ENCODE measurements at regions not wholly inside any gene's neighbourhood (a gene's known extent, or its start where the extent isn't known, plus 50 kb on each side); places are given as distances from the start of the nearest gene placed in this dataset.

- H3K4me3 ChIP-seq (replicated peaks in 1 of 3; ENCODE audit: insufficient read depth in 1 of 3, low read depth in 1 of 3, low read length in 3 of 3): no peak overlapping the region
- intact Hi-C loops (cut with micrococcal nuclease) (no loop called here), dilution Hi-C loops (cut with MboI; ENCODE audit: extremely low pct_ligation_motif_present, low sequenced_read_pairs) (no loop called here)
- H3K4me2 ChIP-seq (ENCODE audit: insufficient read depth, low read length): no peak overlapping the region
- no peak overlapping the region for H2AFZ ChIP-seq (ENCODE audit: low read depth, low read length)
- no peaks in the 10 kb centered on the region for H3K4me1 ChIP-seq (ENCODE audit: control insufficient read depth, extremely low read depth, insufficient read depth, low read length)
- H4K20me1 ChIP-seq (replicated peaks; ENCODE audit: control insufficient read depth, extremely low read depth, insufficient read depth, low read length): no peaks in the 10 kb centered on the region
- TF ChIP-seq POLR2A (IDR thresholded peaks at IDR 0.05; ENCODE audit: low read depth, low read length) (no peak), GATA2 (IDR thresholded peaks at IDR 0.05; ENCODE audit: insufficient read depth, insufficient read length, low read depth, low read length) (no peak), FOS (IDR thresholded peaks at IDR 0.05; ENCODE audit: borderline replicate concordance, insufficient read depth, low read length) (no peak), JUN (IDR thresholded peaks at IDR 0.05; ENCODE audit: borderline replicate concordance, insufficient read depth, insufficient read length, low read depth) (no peak)
- no peak overlapping the region for H3K27ac ChIP-seq (ENCODE audit: insufficient read depth, low read depth, low read length)
- H3K9me3 ChIP-seq (replicated peaks; ENCODE audit: control insufficient read depth, insufficient read depth, low read length): no peaks in the 10 kb centered on the region
- no peaks in the 10 kb centered on the region for H3K36me3 ChIP-seq (ENCODE audit: control insufficient read depth in 2 of 2, extremely low read depth in 1 of 2, insufficient read depth in 2 of 2, low read length in 2 of 2)
- CTCF ChIA-PET: no interaction called here
- POLR2A ChIA-PET: no interaction called here
- H3K9me1 ChIP-seq (replicated peaks; ENCODE audit: control insufficient read depth, extremely low read depth, insufficient read depth, low read length): no peaks in the 10 kb centered on the region
- FAIRE-seq: no peak
- no peaks in the 10 kb centered on the region for H3K27me3 ChIP-seq (ENCODE audit: control insufficient read depth in 2 of 2, insufficient read depth in 2 of 2, low read length in 2 of 2)
- H3K79me2 ChIP-seq (ENCODE audit: control insufficient read depth, insufficient read depth, low read length): no peaks in the 10 kb centered on the region
- no TSS peak for BruUV-seq (replicated peaks)
- no peak for DNase-seq (ENCODE audit: low read depth, low spot score)
- H3K9ac ChIP-seq (replicated peaks; ENCODE audit: extremely low read depth, insufficient read depth, low read length): no peak overlapping the region
Observed at GRCh38 chr5:51001227-51001923, 334.9 kb downstream of the PARP8 start.

DNA sequence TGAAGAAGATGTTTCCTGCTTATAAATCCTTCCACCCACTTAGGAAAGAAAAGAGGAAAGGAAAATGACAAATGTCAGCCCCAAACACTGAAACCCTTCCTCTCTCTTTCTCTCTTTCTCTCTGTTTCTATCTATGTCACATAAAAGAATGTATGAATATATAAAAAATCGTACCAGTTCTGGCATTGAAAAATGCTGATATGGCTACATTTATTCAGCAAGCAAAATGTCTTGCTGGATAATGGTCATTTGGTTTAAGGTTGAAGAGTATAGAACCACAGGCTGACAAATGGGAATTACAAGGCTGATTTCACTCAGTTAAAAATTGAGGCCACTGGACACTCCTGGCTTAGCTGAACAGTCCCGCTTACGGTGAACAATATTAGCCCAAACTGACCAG lies 335.9 kb downstream of the PARP8 start:
- DNase-seq (ENCODE audit: low read depth, low spot score) (no peak), FAIRE-seq (no peak)
- Histone ChIP-seq H4K20me1 (replicated peaks; ENCODE audit: control insufficient read depth, extremely low read depth, insufficient read depth, low read length) (no peaks in the 10 kb centered on the region), H2AFZ (ENCODE audit: low read depth, low read length) (no peak overlapping the region), H3K36me3 (ENCODE audit: control insufficient read depth in 2 of 2, extremely low read depth in 1 of 2, insufficient read depth in 2 of 2, low read length in 2 of 2) (no peaks in the 10 kb centered on the region), H3K27ac (ENCODE audit: insufficient read depth, low read depth, low read length) (no peak overlapping the region), H3K27me3 (ENCODE audit: control insufficient read depth in 2 of 2, insufficient read depth in 2 of 2, low read length in 2 of 2) (no peaks in the 10 kb centered on the region), H3K9ac (replicated peaks; ENCODE audit: extremely low read depth, insufficient read depth, low read length) (no peak overlapping the region), H3K79me2 (ENCODE audit: control insufficient read depth, insufficient read depth, low read length) (no peaks in the 10 kb centered on the region), H3K9me3 (replicated peaks; ENCODE audit: control insufficient read depth, insufficient read depth, low read length) (no peaks in the 10 kb centered on the region), H3K4me1 (ENCODE audit: control insufficient read depth, extremely low read depth, insufficient read depth, low read length) (no peaks in the 10 kb centered on the region), H3K9me1 (replicated peaks; ENCODE audit: control insufficient read depth, extremely low read depth, insufficient read depth, low read length) (no peaks in the 10 kb centered on the region), H3K4me3 (replicated peaks in 1 of 3; ENCODE audit: insufficient read depth in 1 of 3, low read depth in 1 of 3, low read length in 3 of 3) (no peak overlapping the region), H3K4me2 (ENCODE audit: insufficient read depth, low read length) (no peak overlapping the region)
- ChIA-PET POLR2A (no interaction called here), CTCF (no interaction called here)
- dilution Hi-C loops (cut with MboI; ENCODE audit: extremely low pct_ligation_motif_present, low sequenced_read_pairs): no loop called here
- intact Hi-C loops (cut with micrococcal nuclease): no loop called here
- no peak for TF ChIP-seq EZH2 (IDR thresholded peaks at IDR 0.05; ENCODE audit: borderline replicate concordance, low read depth, low read length, severe bottlenecking)
- TF ChIP-seq FOS (IDR thresholded peaks at IDR 0.05; ENCODE audit: borderline replicate concordance, insufficient read depth, low read length): no peak
- TF ChIP-seq POLR2A (IDR thresholded peaks at IDR 0.05; ENCODE audit: low read depth, low read length): no peak
- no peak for TF ChIP-seq CTCF (IDR thresholded peaks at IDR 0.05; ENCODE audit: extremely low read depth in 1 of 2, insufficient read depth in 1 of 2, low read depth in 1 of 2, low read length in 2 of 2)
- TF ChIP-seq MYC (IDR thresholded peaks at IDR 0.05; ENCODE audit: low read depth, low read length): no peak
- no peak for TF ChIP-seq GATA2 (IDR thresholded peaks at IDR 0.05; ENCODE audit: insufficient read depth, insufficient read length, low read depth, low read length)
- no peak for TF ChIP-seq JUN (IDR thresholded peaks at IDR 0.05; ENCODE audit: borderline replicate concordance, insufficient read depth, insufficient read length, low read depth)
- TF ChIP-seq, protein P1, sequence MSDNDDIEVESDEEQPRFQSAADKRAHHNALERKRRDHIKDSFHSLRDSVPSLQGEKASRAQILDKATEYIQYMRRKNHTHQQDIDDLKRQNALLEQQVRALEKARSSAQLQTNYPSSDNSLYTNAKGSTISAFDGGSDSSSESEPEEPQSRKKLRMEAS (IDR thresholded peaks at IDR 0.05; ENCODE audit: insufficient read depth, insufficient read length): no peak
- BruUV-seq (replicated peaks): no TSS peak

Measured in endothelial cell of umbilical vein (primary cell).